Neural cell (in vitro differentiated cells): ENCODE measurements at regions not wholly inside any gene's neighbourhood (a gene's known extent, or its start where the extent isn't known, plus 50 kb on each side); places are given as distances from the start of the nearest gene placed in this dataset.

Experiments
- EP300 ChIP-seq: fragments of 450-650 bp; conservative IDR thresholded peaks from 2 replicates; pipeline ENCODE4 v1.6.1; 2014; ENCODE audit warnings: antibody characterized with exemption, mild to moderate bottlenecking, moderate library complexity; ENCODE audit not compliant: poor library complexity, severe bottlenecking
- EZH2 ChIP-seq: fragments of 200-600, 300-800 bp; shearing (Covaris generic), sonication (generic); IDR thresholded peaks from 2 replicates; pipeline ENCODE4 v1.6.1; 2014; ENCODE audit warnings: antibody characterized with exemption, low read length, borderline replicate concordance, mild to moderate bottlenecking; ENCODE audit not compliant: insufficient read depth, poor library complexity, severe bottlenecking
- MXI1 ChIP-seq: fragments of 450-650 bp; conservative IDR thresholded peaks from 2 replicates; pipeline ENCODE4 v1.6.1; 2014; ENCODE audit warnings: antibody characterized with exemption, mild to moderate bottlenecking; ENCODE audit not compliant: poor library complexity, severe bottlenecking
- POLR2AphosphoS5 ChIP-seq: IDR thresholded peaks from 2 replicates; pipeline ENCODE4 v1.6.1; 2012
- RAD21 ChIP-seq: fragments of 450-650 bp; conservative IDR thresholded peaks from 2 replicates; pipeline ENCODE4 v1.6.1; 2014; ENCODE audit warnings: antibody characterized with exemption, mild to moderate bottlenecking, moderate library complexity
- REST ChIP-seq: IDR thresholded peaks from 2 replicates; pipeline ENCODE4 v1.6.1; 2012; ENCODE audit warnings: borderline replicate concordance
- SMC3 ChIP-seq: fragments of 450-650 bp; conservative IDR thresholded peaks from 2 replicates; pipeline ENCODE4 v1.6.1; 2014; ENCODE audit warnings: antibody characterized with exemption, mild to moderate bottlenecking, moderate library complexity; ENCODE audit not compliant: poor library complexity
- TAF1 ChIP-seq: IDR thresholded peaks from 2 replicates; pipeline ENCODE4 v1.6.1; 2012; ENCODE audit warnings: low read depth
- TF ChIP-seq, protein P1 (sequence below): fragments of 450-650 bp; IDR thresholded peaks from 2 replicates; pipeline ENCODE4 v1.5.1; 2014; ENCODE audit warnings: antibody characterized with exemption, mild to moderate bottlenecking, moderate library complexity; ENCODE audit not compliant: poor library complexity, severe bottlenecking

- TF ChIP-seq TAF1 (no peak), EP300 (no peak), MXI1 (no peak), EZH2 (no peak), POLR2AphosphoS5 (no peak), RAD21 (no peak), REST (no peak), SMC3 (no peak)
- TF ChIP-seq, protein P1, sequence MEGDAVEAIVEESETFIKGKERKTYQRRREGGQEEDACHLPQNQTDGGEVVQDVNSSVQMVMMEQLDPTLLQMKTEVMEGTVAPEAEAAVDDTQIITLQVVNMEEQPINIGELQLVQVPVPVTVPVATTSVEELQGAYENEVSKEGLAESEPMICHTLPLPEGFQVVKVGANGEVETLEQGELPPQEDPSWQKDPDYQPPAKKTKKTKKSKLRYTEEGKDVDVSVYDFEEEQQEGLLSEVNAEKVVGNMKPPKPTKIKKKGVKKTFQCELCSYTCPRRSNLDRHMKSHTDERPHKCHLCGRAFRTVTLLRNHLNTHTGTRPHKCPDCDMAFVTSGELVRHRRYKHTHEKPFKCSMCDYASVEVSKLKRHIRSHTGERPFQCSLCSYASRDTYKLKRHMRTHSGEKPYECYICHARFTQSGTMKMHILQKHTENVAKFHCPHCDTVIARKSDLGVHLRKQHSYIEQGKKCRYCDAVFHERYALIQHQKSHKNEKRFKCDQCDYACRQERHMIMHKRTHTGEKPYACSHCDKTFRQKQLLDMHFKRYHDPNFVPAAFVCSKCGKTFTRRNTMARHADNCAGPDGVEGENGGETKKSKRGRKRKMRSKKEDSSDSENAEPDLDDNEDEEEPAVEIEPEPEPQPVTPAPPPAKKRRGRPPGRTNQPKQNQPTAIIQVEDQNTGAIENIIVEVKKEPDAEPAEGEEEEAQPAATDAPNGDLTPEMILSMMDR = no peak
These were observed 60.0 kb downstream of the BTG1 start for GRCh38 chr12:92085736-92086040.
